GM18861 (cell line): ENCODE measurements at regions not wholly inside any gene's neighbourhood (a gene's known extent, or its start where the extent isn't known, plus 50 kb on each side); places are given as distances from the start of the nearest gene placed in this dataset.
"Not testable (repeated sequence)": the region's sequence is repeated elsewhere in the genome, so short reads cannot be mapped to it uniquely, and the experiment has no call there.

Source experiments
- ATAC-seq: cut with Tn5 transposase; IDR thresholded peaks from one replicate; pipeline ENCODE4 v1.9.1; 2021; ENCODE audit not compliant: unreplicated experiment

DNA sequence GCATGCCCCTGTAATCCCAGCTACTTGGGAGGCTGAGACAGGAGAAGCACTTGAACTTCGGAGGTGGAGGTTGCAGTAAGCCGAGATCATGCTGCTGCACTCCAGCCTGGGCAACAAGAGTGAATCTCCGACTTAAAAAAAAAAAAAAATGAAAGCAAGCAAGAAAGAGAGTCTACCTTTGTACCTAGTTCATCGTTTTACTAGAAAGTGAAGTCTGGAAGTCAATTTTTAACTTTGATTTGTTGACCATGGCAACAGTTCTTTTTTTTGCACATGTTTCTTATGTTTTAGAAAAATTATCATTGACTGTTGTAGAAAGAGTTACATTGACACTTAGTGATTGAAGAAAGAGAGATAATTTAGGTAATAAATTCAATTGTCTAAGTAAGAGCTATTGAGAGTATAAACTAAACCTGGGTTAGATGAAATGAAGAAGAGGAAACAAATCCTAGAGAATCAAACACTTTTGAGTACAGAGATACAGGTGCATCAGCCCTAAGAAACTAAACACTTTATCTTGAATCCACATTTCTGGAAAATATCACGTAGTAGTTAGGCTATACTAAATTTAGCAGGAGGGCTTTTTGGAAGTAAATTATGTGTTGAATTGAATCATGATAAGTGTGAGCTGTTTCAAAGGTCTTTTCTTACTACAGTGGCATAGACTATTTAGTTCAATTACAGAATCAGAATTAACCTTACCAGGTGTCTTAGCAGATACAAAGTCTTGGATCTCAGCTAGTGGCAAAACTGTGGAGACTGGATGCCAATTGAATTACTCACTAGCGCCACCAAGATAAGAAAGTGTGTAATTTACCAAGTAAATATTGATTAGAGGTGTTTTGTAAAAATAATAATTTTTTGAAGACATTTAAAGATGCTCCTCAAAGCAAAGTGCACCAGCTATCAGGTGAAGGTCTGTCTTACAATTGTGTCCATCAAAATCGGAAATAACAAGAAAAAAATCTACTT, 303.4 kb upstream of the NRXN1 start:
- no peak for ATAC-seq

DNA sequence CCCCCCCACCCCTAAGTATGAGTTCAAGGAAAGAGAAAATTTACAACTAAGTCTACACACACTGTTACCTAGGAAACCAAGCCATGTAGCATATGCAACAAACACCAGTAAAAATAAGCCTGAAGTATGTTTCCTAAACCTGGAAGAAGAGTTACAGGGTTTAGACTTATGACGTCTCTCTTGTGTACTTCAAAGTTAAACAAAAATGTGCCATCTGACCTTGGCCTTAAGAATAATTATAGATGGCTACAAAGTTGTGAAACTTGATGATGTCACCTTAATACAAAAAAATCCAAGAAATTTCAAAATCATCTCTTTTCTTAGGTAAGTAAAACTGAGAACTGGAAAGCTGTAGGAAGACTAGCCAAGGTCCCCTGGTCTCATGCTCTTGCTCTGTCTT, 297.6 kb upstream of the NRXN1 start:
- ATAC-seq = no peak

DNA sequence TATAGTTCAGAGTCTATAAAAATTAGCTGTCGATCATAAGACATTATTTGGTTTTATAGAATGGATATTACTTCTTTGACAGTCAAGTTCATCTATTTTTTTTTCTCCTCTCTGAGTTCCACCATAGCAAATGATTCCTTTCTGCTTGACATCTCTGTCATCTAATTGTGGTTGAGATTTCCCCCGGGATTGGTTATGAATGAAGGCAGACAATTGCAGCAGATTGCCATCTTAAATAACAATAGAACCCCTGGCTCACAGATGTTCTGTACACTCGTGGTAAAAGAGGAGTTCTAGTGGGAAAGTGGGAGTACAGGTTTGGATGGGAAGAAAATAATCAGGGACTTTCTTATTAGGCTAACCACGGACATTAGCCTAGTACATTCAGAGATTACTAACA, 292.1 kb upstream of the NRXN1 start:
- ATAC-seq = no peak

- no peak for ATAC-seq
Measured at GRCh38 chr2:51322613-51323012, 290.7 kb upstream of the NRXN1 start.

GRCh38 chr2:51304311-51304710, 272.4 kb upstream of the NRXN1 start:
- ATAC-seq = no peak

DNA sequence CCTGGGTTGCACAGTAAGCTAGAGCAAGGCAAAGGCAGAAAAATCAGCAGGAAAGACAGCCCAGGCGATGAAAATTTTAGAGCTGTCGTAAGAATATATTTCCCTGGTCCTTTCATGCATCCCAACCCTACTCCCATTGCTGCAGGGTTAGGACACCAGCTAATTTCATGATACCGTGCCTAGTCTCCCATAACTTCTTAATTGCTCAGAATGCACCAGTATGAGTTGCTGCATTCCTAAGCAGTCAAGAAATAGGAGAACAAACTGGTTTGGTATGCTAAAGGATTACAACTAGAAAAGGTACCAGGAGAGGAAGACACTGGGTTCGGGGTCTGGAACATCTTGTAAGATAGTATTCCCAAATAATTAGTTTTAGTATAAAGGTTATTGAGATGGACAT, 269.4 kb upstream of the NRXN1 start:
- ATAC-seq = no peak

DNA sequence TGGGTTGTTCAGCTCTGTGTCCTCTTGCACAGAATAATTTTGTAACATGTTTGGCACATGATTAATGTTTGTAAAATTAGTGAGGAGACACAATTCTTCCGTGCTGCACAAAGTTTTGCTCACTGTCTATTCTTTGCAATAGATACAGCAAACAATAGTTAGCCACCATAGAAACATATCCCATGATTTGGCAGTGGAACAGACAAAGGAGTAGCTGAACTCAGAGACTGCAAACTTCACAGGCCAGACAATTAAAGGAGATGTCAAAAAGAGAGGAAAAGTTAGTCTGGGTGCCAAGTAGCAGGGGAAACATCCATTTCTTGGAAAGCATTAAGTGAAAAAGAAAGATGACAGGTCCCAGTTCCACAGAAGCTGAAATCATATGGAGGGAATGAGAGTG, 267.4 kb upstream of the NRXN1 start:
- no peak for ATAC-seq

DNA sequence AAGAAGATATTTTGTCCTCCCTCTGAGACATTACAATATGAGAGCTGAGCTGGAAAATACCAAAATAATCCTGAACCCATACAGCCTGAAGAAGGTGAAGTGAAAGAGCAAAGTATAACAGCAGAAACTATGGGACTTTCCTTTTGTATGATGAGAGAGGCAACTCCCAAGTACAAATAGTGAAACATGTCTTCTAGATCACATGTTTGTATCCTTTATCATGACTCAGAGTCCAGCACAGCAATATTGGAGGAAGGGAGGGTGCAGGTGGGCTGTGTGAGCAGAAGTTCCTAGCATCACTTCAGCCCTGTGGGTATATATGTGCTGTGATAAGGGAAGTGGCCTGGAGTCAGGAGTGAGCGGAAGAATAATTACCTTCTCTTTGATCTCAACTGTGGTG, 265.6 kb upstream of the NRXN1 start:
- no peak for ATAC-seq

- no peak for ATAC-seq
Measured at GRCh38 chr2:51293566-51294200, 261.8 kb upstream of the NRXN1 start.

DNA sequence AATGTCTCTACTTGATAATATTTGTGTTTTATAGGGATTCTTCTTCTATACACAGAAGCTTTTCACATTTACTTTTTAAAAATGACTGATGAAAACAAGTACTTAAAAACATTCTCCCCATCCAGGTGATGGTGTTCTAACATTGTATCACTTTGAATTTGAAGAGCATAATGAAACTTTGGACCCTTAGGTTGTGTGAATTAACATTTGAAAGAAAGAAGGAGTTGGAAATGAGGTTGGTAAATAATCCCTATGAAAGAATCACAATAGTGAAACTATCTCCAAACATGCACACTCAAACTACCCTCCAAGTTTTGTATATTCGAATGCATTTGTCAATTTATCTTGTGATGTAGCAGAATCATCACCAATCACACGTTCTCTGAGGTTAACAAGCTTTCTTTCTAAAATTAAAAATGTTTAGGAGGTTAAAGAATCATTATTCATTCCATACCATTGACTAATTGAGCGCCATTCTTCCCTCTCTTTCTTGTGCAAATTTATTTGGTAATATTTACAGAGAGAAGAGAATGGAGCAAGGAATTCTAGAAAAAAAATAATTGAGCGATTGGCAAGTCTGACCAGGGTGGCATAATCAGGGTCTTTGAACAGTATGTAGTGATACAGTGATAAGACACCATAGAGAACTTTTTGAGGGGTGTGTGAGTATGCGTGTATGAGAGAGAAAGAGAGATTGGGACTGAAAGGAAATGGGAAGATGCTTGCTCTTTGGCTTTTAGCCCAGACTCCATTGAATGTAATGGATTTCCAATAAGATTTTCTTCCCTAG, 260.0 kb upstream of the NRXN1 start:
- ATAC-seq = no peak

DNA sequence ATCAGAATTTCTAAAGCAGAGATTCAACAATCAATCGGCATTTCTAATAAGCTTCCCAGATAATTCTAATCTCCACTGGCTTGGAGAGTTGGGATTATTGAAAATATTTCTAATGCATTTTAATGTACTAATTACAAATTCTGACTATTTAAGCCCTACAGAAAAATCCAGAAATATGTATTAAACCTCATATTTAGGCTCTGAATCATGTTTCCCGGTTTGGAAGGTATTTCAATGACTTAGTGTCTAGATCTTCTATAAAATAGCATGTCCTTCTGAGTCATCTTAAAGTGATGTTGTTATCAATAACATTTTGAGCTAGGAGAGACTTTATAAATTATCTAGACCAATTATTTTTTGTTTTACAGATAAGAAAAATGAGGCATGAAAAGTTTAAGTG, 258.8 kb upstream of the NRXN1 start:
- no peak for ATAC-seq

DNA sequence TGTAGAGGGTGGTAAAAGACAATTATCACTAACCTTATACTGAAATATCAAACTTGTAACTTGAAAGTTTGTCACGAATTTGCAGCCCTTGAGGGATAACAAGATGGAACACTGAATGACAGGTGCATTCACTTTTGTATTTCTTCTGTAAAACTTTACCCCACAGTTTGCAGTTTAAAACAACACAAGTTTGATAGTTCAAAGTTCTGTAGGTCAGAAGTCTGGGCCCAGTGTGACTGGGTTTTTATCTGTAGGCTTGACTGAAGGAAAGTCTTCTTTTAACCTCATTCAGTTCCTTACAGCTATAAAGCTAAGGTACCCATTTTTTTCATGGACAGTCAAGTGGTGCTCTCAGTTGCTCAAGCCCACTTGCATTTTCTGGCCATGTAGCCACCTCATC, 257.1 kb upstream of the NRXN1 start:
- no peak for ATAC-seq

GRCh38 chr2:51268191-51268590, 236.3 kb upstream of the NRXN1 start:
- ATAC-seq = no peak

DNA sequence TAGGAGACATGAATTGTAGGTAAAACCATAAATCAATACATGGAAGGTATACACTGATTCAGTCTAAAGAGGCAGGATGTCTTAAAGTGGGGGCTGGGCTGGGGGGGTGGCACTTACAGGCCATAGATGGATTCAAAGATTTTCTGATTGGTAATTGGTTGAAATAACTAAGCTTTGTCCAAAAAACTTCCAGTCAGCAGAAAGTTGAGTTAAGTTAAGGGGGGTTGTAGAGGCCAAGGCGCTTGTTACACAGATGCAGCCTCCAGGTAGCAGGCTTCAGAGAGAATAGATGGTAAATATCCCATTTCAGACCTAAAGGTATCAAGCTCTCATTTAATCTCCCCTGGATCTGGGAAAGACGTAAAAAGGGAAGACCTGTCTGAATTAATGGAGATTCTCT, 233.6 kb upstream of the NRXN1 start:
- ATAC-seq = no peak

DNA sequence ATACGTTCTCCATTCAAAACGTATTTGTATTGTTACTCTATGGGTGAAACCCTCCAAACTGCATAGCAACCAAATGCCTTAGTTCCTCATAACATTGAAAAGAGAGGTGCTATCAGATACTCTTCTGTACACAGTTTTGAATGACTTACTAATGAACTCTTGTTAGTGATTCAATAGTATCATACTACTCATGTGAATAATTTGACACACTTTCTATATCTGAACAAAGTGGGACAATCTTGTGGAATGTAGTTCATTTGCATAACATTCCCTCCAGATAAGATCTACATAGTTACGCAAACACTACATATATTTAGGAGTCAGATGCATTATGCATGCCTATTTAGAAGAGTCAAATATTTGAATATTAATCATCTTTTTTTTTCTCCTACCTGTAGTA, 232.0 kb upstream of the NRXN1 start:
- no peak for ATAC-seq

GRCh38 chr2:51263101-51263500, 231.2 kb upstream of the NRXN1 start:
- not testable (repeated sequence) for ATAC-seq

- no peak for ATAC-seq
Measured at GRCh38 chr2:51258301-51258700, 226.4 kb upstream of the NRXN1 start.

DNA sequence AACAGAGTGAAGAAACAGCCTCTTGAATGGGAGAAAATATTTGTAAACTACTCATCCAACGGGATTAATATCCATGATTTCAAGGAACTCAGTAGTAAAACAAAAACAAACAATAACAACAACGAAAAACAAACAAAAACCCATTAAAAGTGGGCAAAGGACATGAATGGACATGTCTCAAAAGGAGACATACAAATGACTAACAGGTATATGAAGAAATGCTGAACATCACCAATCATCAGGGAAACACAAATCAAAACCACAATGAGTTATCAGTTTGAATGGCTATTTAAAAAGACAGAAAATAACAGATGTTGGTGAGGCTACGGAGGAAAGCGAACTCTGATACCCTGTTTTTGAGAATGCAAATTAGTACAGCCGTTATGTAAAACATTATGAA, 224.8 kb upstream of the NRXN1 start:
- ATAC-seq = no peak

GRCh38 chr2:51251356-51251755, 219.4 kb upstream of the NRXN1 start:
- ATAC-seq = no peak

GRCh38 chr2:51247252-51247805, 215.4 kb upstream of the NRXN1 start:
- ATAC-seq = no peak

- no peak for ATAC-seq
Measured at GRCh38 chr2:51243892-51244535, 212.1 kb upstream of the NRXN1 start.
